H9 (cell line): ENCODE measurements at regions not wholly inside any gene's neighbourhood (a gene's known extent, or its start where the extent isn't known, plus 50 kb on each side); places are given as distances from the start of the nearest gene placed in this dataset.

ENCODE experiments used
- DNase-seq: peaks from one replicate; pipeline ENCODE4 v3.0.0-alpha.2; 2017
- H2AFZ ChIP-seq: one replicate; pipeline ENCODE4 v1.6.1; 2013; ENCODE audit warnings: mild to moderate bottlenecking, low read length, control low read depth, moderate library complexity
- H2AK5ac ChIP-seq: 2 replicates; pipeline ENCODE4 v1.6.1; 2013; ENCODE audit warnings: low read length, control low read depth, mixed read lengths; ENCODE audit not compliant: insufficient read length
- H2BK120ac ChIP-seq: one replicate; pipeline ENCODE4 v1.6.1; 2013; ENCODE audit warnings: low read depth, mild to moderate bottlenecking, low read length, control low read depth, inconsistent platforms; ENCODE audit not compliant: poor library complexity, severe bottlenecking
- H2BK12ac ChIP-seq: 2 replicates; pipeline ENCODE4 v1.6.1; 2013; ENCODE audit warnings: low read length, control low read depth, mixed read lengths, low read depth; ENCODE audit not compliant: insufficient read length
- H2BK15ac ChIP-seq: 2 replicates; pipeline ENCODE4 v1.6.1; 2013; ENCODE audit warnings: low read depth, low read length, control low read depth
- H2BK20ac ChIP-seq: one replicate; pipeline ENCODE4 v1.6.1; 2013; ENCODE audit warnings: low read depth, mild to moderate bottlenecking, low read length, control low read depth, inconsistent platforms; ENCODE audit not compliant: poor library complexity, severe bottlenecking
- H2BK5ac ChIP-seq: 2 replicates; pipeline ENCODE4 v1.6.1; 2013; ENCODE audit warnings: low read length, control low read depth, mixed read lengths; ENCODE audit not compliant: insufficient read length
- H3K14ac ChIP-seq: 2 replicates; pipeline ENCODE4 v1.6.1; 2013; ENCODE audit warnings: low read length, control low read depth; ENCODE audit not compliant: insufficient read depth
- H3K18ac ChIP-seq: 2 replicates; pipeline ENCODE4 v1.6.1; 2013; ENCODE audit warnings: low read depth, mild to moderate bottlenecking, mixed read lengths, low read length, control low read depth; ENCODE audit not compliant: insufficient read length
- H3K23ac ChIP-seq: 2 replicates; pipeline ENCODE4 v1.6.1; 2013; ENCODE audit warnings: low read length, control low read depth, mixed read lengths, low read depth; ENCODE audit not compliant: insufficient read length
- H3K23me2 ChIP-seq: 2 replicates; pipeline ENCODE4 v1.6.1; 2013; ENCODE audit warnings: low read depth, mild to moderate bottlenecking, mixed read lengths, low read length, control low read depth; ENCODE audit not compliant: insufficient read length, poor library complexity, severe bottlenecking
- H3K27ac ChIP-seq: 2 replicates; pipeline ENCODE4 v1.5.1; 2013; ENCODE audit warnings: low read length, control low read depth, mixed read lengths, low read depth; ENCODE audit not compliant: insufficient read length
- H3K27me3 ChIP-seq: 2 replicates; pipeline ENCODE4 v1.6.1; 2013; ENCODE audit warnings: low read length, control low read depth, inconsistent platforms; ENCODE audit not compliant: insufficient read depth
- H3K4ac ChIP-seq: 2 replicates; pipeline ENCODE4 v1.6.1; 2013; ENCODE audit warnings: low read depth, mild to moderate bottlenecking, control low read depth, inconsistent platforms, low read length, moderate library complexity
- H3K4me1 ChIP-seq: 2 replicates; pipeline ENCODE4 v1.6.1; 2013; ENCODE audit warnings: low read length, control low read depth, inconsistent platforms; ENCODE audit not compliant: insufficient read depth
- H3K4me2 ChIP-seq: 2 replicates; pipeline ENCODE4 v1.6.1; 2013; ENCODE audit warnings: low read length, control low read depth, mixed read lengths; ENCODE audit not compliant: insufficient read length, insufficient read depth
- H3K56ac ChIP-seq: 2 replicates; pipeline ENCODE4 v1.6.1; 2013; ENCODE audit warnings: low read depth, mild to moderate bottlenecking, mixed read lengths, low read length, control low read depth; ENCODE audit not compliant: insufficient read length
- H3K79me1 ChIP-seq: 2 replicates; pipeline ENCODE4 v1.6.1; 2013; ENCODE audit warnings: low read depth, mild to moderate bottlenecking, moderate library complexity, low read length, control low read depth, inconsistent platforms; ENCODE audit not compliant: insufficient read depth, poor library complexity, severe bottlenecking
- H3K79me2 ChIP-seq: 2 replicates; pipeline ENCODE4 v1.6.1; 2013; ENCODE audit warnings: low read length, control low read depth, inconsistent platforms; ENCODE audit not compliant: insufficient read depth
- H3K9ac ChIP-seq: 2 replicates; pipeline ENCODE4 v1.6.1; 2013; ENCODE audit warnings: low read length, control low read depth, mixed read lengths; ENCODE audit not compliant: insufficient read length; ENCODE audit errors: extremely low read depth
- H3K9me3 ChIP-seq: one replicate; pipeline ENCODE4 v1.6.1; 2013; ENCODE audit warnings: low read depth, low read length, inconsistent platforms; ENCODE audit not compliant: control insufficient read depth
- H3T11ph ChIP-seq: one replicate; pipeline ENCODE4 v1.6.1; 2013; ENCODE audit warnings: mild to moderate bottlenecking, low read length, control low read depth, inconsistent platforms
- H4K20me1 ChIP-seq: one replicate; pipeline ENCODE4 v1.6.1; 2013; ENCODE audit not compliant: control insufficient read depth, insufficient read length, insufficient read depth
- H4K5ac ChIP-seq: 2 replicates; pipeline ENCODE4 v1.6.1; 2013; ENCODE audit warnings: low read depth, mild to moderate bottlenecking, mixed read lengths, low read length, control low read depth; ENCODE audit not compliant: insufficient read length
- H4K8ac ChIP-seq: replicated peaks from 2 replicates; pipeline ENCODE4 v1.6.1; 2013; ENCODE audit warnings: low read length, control low read depth, mixed read lengths, low read depth; ENCODE audit not compliant: insufficient read length
- H4K91ac ChIP-seq: 2 replicates; pipeline ENCODE4 v1.6.1; 2013; ENCODE audit warnings: low read depth, mild to moderate bottlenecking, moderate library complexity, mixed read lengths, low read length, control low read depth; ENCODE audit not compliant: insufficient read length
- H3K27ac Mint-ChIP-seq, 3 experiments: 2 replicates in 2 of 3; 3 replicates in 1 of 3; pipeline ENCODE4 v1.8.0; 2020 to 2021; ENCODE audit warnings: mixed read lengths in 3 of 3, mild to moderate bottlenecking in 1 of 3, moderate library complexity in 1 of 3
- H3K27me3 Mint-ChIP-seq: 2 replicates; pipeline ENCODE4 v1.8.0; 2021; ENCODE audit warnings: low read depth, mild to moderate bottlenecking, moderate library complexity, mixed read lengths
- H3K36me3 Mint-ChIP-seq, 3 experiments: 2 replicates in 2 of 3; 3 replicates in 1 of 3; pipeline ENCODE4 v1.8.0; 2020 to 2021; ENCODE audit warnings: low read depth in 3 of 3, mixed read lengths in 3 of 3; ENCODE audit not compliant: insufficient read depth in 1 of 3
- H3K4me1 Mint-ChIP-seq, 2 experiments: 2 replicates each; pipeline ENCODE4 v1.8.0; 2020; ENCODE audit warnings: mixed read lengths in 2 of 2
- H3K4me3 Mint-ChIP-seq, 2 experiments: 2 replicates in 1 of 2; 3 replicates in 1 of 2; pipeline ENCODE4 v1.8.0; 2020 to 2021; ENCODE audit warnings: mild to moderate bottlenecking in 2 of 2, mixed read lengths in 2 of 2, moderate library complexity in 1 of 2
- H3K9me3 Mint-ChIP-seq, 2 experiments: 2 replicates in 1 of 2; 3 replicates in 1 of 2; pipeline ENCODE4 v1.8.0; 2020; ENCODE audit warnings: mild to moderate bottlenecking in 2 of 2, mixed read lengths in 2 of 2, moderate library complexity in 1 of 2
- WGBS: extraction: QIAGEN DNeasy Blood & Tissue Kit; methylation state at CpG from one replicate; pipeline ENCODE4 v1.1.7; 2013; ENCODE audit warnings: missing lambda C conversion rate, low lambda C conversion rate, mixed read lengths; ENCODE audit not compliant: insufficient read length; ENCODE audit errors: extremely low coverage; 5-methylcytosine and 5-hydroxymethylcytosine counted together
- TF ChIP-seq, protein P1 (sequence below): fragments of 200-600 bp; sonication (generic); conservative IDR thresholded peaks from 3 replicates; pipeline ENCODE4 v1.8.0; 2021; ENCODE audit warnings: antibody characterized with exemption, mild to moderate bottlenecking

DNA sequence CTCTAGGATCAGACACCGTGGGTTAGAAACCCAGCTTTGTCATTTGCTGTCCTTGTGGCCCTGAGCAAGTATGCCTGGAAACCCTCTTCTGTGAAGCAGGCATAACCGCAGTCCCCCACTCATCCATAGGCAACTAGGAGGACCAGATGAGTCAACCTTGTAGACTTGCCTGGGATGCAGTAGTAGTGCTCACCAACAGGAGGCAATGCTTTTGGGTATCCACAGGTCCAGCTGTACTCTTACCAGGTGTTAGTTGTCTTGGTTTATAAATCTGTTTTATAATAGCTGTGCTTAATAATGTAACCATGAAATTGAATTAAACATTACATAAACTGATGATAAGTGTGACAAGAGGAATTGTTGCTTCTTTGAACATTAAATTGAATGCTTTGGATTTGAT lies 389.3 kb downstream of the IL20RB start:
- H3K14ac ChIP-seq = no peak overlapping the region
- H3K23ac ChIP-seq = no peak overlapping the region
- H2BK5ac ChIP-seq = no peak overlapping the region
- no peaks in the 10 kb centered on the region for H3K9me3 ChIP-seq
- no peak overlapping the region for H3K27ac ChIP-seq
- no peaks in the 10 kb centered on the region for H3K27me3 ChIP-seq
- H3K4me2 ChIP-seq = no peak overlapping the region
- Mint-ChIP-seq H3K27ac (no peak overlapping the region; a peak in 1 of 7 replicates), H3K27me3 (no peaks in the 10 kb centered on the region; the same call in 1 of the 2 replicates), H3K9me3 (no peaks in the 10 kb centered on the region), H3K4me3 (no peak overlapping the region), H3K4me1 (peaks cover 0 to 5% of the 10 kb centered on the region in 2 experiments; a peak in 1 of 4 replicates), H3K36me3 (no peaks in the 10 kb centered on the region; a peak in 1 of 7 replicates)
- no peaks in the 10 kb centered on the region for H3K79me1 ChIP-seq
- no peaks in the 10 kb centered on the region for H3K79me2 ChIP-seq
- no peak overlapping the region for H2BK120ac ChIP-seq
- DNase-seq = peak; percentile 49
- no peak overlapping the region for H3T11ph ChIP-seq
- no peak overlapping the region for H2BK20ac ChIP-seq
- H2BK15ac ChIP-seq = no peak overlapping the region
- H3K4me1 ChIP-seq = no peaks in the 10 kb centered on the region
- H3K9ac ChIP-seq = no peak overlapping the region
- no peaks in the 10 kb centered on the region for H3K23me2 ChIP-seq
- H4K20me1 ChIP-seq = no peaks in the 10 kb centered on the region
- no peak overlapping the region for H4K8ac ChIP-seq
- no peak overlapping the region for H2BK12ac ChIP-seq
- H2AFZ ChIP-seq = no peak overlapping the region
- no peak overlapping the region for H3K56ac ChIP-seq
- H3K18ac ChIP-seq = no peak overlapping the region
- TF ChIP-seq, protein P1, sequence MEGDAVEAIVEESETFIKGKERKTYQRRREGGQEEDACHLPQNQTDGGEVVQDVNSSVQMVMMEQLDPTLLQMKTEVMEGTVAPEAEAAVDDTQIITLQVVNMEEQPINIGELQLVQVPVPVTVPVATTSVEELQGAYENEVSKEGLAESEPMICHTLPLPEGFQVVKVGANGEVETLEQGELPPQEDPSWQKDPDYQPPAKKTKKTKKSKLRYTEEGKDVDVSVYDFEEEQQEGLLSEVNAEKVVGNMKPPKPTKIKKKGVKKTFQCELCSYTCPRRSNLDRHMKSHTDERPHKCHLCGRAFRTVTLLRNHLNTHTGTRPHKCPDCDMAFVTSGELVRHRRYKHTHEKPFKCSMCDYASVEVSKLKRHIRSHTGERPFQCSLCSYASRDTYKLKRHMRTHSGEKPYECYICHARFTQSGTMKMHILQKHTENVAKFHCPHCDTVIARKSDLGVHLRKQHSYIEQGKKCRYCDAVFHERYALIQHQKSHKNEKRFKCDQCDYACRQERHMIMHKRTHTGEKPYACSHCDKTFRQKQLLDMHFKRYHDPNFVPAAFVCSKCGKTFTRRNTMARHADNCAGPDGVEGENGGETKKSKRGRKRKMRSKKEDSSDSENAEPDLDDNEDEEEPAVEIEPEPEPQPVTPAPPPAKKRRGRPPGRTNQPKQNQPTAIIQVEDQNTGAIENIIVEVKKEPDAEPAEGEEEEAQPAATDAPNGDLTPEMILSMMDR = peak; percentile 68
- WGBS = no CpG with 5 or more reads among the region's 2 CpGs
- H4K5ac ChIP-seq = no peak overlapping the region
- H4K91ac ChIP-seq = no peak overlapping the region
- H2AK5ac ChIP-seq = no peak overlapping the region
- H3K4ac ChIP-seq = no peak overlapping the region
